Activated T-cell treated with anti-CD3 and anti-CD28 coated beads, Interleukin-2, amount 50 U/mL, for 48 hours (primary cell): ENCODE measurements at regions not wholly inside any gene's neighbourhood (a gene's known extent, or its start where the extent isn't known, plus 50 kb on each side); places are given as distances from the start of the nearest gene placed in this dataset.

Source experiments
- DNase-seq, 2 experiments: peaks; one replicate each; pipeline ENCODE4 v3.0.0-alpha.2; 2020

- DNase-seq, result no peak
Observed at GRCh38 chr4:35608205-35608604, 636.1 kb downstream of the ARAP2 start.

GRCh38 chr4:35614120-35614519 lies 630.2 kb downstream of the ARAP2 start:
- no peak for DNase-seq

- DNase-seq, result no peak
Observed at GRCh38 chr4:35639929-35640328, 604.4 kb downstream of the ARAP2 start.

GRCh38 chr4:35643661-35644060 lies 600.7 kb downstream of the ARAP2 start:
- DNase-seq, result no peak

GRCh38 chr4:35644591-35644990 lies 599.7 kb downstream of the ARAP2 start:
- no peak for DNase-seq

- no peak for DNase-seq
Observed at GRCh38 chr4:35649011-35649410, 595.3 kb downstream of the ARAP2 start.

GRCh38 chr4:35649778-35650177 lies 594.5 kb downstream of the ARAP2 start:
- no peak for DNase-seq

DNA sequence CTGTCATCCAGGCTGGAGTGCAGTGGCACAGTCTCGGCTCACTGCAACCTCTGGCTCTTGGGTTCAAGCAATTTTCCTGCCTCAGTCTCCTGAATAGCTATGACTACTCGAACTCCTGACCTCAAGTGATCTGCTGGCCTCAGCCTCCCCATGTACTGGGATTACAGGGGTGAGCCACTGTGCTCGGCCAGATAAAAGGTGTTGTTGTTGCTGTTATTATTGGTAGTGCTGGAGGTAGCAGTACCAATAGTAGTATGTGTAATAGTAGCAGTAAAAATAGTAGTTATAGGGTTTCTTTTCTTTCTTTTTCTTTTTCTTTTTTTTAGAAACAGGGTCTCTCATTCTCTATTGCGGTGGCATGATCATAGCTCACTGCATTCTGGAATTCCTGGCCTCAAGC lies 592.1 kb downstream of the ARAP2 start:
- DNase-seq, result no peak

GRCh38 chr4:35653451-35653850 lies 590.9 kb downstream of the ARAP2 start:
- DNase-seq, result no peak

DNA sequence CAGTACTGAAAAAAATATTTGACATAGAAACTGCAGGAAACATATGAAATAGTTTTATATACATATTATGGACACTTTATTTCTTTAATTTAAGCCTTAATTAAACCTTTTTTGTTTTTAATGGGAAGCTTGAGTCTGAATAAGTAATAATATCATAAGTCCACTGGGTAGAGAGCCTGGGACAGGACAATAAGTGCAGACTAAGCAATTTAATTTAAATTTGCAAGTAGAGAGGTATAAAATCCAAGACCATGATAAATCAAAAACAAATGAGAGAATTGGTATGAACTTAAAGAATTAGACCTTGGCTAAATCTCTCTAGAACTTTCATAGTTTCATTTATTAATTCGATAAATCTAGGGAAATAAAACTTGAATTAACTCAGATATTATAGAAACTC lies 571.2 kb downstream of the ARAP2 start:
- DNase-seq, result no peak

DNA sequence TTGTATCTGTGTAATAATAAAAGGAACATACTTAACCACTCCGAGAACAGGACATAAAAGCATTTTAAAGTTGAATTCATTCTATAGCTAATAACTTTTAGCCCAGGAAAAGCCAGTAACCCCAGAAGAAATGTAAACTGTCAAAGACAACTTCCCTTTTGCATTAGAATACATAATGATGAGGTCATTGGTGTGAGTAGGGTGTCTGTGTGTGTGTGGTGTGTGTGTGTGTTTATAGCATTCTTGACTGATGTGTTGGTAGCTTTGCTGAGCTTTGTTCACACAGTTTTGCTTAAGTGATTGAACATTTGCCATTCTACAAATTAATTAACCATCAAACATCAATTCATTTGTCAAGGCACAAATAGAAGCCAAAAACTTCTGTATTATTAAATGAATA lies 559.6 kb downstream of the ARAP2 start:
- DNase-seq, result no peak

DNA sequence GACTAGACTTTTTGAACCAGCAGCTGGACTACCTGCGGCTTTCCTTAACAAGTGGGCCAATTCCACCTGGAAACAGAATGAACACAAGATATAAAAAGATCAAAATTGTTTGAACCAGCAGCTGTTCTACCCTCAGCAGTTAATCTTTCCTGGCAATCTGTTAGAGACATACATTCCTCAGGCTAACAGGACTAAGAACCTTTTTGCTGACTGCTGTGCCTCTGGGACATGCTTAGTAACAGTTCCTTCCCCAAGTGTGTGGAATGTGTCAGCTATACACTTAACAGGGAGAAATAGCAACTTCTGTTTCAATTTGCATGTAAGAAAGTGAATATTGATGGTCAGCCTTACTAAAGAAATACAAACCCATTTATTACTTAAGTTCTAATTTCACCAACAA lies 554.4 kb downstream of the ARAP2 start:
- no peak for DNase-seq

DNA sequence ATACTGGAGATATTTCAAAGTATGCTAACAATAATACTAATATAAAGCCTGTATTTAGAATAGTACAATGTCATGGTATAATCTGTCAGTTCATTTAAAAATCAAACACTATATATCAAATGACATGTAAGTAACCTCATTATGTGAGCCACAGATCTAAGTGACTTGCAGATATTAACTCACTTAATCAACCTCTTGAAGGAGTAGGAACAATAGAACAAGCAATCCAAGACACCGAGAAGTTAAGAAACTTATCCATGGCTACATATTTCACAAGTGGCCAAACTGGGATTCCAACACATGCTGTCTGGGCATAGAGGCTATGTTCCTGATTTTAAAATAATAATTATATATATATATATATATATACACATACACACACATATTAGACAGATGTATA lies 554.0 kb downstream of the ARAP2 start:
- no peak for DNase-seq

- no peak for DNase-seq
Observed at GRCh38 chr4:35695003-35695402, 549.3 kb downstream of the ARAP2 start.

DNA sequence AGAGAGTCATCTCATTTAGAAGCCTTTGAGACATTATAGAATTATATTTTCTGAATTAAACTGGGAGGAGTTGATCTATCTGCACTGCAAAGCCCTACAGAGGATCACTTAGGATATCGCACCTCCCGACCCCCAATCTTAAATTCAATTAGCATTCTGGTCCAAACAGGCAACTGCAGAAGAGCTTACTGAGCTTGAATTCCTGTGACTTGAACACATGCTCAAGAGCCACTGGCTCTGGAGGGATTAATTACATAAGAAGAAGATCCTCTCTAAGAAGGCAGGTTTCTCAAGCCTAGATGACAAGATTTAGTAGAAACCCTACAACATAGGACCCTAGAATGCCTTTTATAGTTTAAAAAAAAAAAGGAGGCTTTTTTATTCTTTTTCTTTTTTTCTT lies 548.9 kb downstream of the ARAP2 start:
- no peak for DNase-seq

DNA sequence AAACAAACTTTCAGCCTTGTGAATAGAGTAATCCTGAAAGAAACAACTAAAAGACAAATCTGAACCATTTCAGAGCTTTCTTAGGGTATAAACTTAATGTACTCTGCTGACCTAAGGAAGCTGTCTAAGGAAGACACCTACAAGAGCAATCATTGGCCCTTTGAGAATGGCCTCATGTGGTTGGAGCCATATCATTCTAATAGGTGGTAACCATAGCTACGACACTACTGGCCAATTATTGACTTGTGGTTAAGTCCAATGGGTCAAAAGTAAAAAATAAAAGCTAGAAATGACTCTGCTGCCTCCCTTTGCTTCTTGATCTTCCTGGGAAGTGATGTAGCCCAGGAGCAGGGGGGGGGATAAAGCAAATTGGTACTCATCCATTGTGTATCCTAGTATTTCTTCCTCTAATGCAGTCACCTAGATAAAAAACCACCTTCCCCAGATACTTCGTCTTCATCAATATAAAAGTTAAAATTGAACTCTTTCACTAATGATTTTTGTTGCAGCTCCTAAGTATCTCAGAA lies 547.0 kb downstream of the ARAP2 start:
- DNase-seq, result no peak

DNA sequence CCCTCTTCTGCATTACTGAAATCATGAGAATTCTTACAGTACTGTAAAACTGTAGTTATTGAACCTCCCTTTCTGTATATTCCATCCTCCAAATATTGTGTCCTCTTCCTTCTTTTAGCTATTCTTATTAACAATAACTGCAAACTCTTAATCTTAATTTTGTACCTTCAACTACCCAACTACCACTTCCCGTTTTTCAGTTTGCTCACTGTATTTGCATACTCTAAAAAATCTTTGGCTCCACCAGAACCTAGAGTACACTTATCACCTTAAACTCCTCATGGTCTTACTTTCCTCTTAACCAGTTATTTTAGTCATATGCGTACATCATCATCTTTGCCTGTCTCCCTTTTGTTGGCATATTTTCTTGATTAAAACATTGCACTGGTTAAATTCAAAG lies 543.7 kb downstream of the ARAP2 start:
- no peak for DNase-seq

DNA sequence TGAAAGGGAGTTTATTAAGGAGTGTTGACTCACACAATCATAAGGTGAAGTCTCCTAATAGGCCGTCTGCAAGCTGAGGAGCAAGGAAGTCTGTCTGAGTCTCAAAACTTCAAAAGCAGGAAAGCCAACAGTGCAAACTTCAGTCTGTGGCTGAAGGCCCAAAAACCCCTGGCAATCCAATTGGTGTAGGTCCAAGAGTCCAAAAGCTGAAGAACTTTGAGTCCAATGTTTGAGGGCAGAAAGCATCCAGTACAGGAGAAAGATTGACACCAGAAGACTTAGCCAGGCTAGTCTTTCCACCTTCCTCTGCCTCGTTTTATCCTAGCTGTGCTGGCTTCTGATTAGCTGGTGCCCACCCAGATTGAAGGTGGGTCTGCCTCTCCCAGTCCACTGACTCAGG lies 535.2 kb downstream of the ARAP2 start:
- DNase-seq, result no peak

DNA sequence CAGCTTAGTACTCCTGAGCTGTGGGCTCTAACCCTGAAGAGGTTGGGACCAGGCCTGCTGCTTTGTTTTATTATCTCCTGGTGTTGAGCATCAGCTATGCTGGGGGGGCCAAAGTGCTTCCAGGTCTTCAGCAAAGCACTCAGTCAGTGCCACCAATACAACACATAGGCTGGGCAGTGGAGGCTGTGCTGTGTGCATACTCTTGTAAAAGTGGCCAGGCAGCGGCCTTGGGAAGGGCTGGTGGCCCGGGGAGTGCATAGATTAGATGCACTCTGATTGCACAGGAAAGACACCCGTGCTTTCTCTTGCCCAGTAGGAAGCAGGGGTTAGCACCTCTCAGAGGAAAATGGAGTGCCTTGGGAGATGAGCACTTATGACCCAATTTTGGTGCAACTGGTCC lies 534.0 kb downstream of the ARAP2 start:
- no peak for DNase-seq

DNA sequence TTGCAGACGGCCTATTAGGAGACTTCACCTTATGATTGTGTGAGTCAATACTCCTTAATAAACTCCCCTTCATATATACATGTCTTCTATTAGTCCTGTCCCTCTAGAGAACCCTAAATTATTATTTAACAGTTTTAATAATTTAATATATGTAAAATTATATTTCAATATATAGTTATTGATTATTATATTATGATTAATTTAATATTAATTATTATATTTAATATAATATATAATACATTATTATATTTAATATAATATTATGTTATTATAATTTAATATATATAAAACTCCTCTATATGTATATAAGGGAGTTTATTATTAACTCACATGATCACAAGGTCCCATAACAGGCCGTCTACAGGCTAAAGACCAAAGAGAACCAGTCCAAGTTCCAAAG lies 533.2 kb downstream of the ARAP2 start:
- no peak for DNase-seq

DNA sequence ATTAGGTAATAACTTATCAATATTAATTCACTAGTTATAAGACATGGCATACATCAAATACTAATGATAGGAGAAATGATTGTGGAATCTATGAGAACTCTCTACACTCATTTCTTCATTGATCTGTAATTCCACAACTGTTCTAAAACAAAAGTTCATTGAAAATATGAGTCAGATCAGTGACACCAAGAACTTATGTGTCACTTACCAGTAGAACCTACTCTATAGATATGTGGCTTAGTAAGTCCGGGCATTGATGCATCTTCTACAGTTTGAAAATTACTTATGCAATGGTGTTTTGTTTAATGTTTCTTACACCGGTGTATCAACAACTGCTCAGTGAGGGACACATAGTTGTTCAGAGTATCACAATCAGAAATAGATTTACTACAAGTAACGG lies 520.3 kb downstream of the ARAP2 start:
- no peak for DNase-seq

DNA sequence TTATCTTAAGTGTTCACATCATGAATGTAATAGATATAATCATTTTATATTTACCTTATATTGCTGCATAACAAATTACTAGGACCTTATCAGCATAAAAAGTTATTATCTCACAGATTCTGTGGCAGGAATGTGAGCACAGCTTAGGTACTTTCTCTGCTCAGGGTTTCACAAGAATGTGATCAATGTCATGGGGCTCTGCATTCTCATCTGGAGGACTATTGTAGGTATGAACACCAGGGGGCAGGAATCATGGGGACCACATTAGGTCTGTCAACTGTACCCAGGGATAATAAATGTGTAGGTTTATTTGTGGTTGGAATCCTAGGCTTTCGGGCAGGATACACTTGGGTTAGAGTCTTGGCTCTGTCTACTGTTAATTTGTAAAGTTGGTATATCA lies 519.2 kb downstream of the ARAP2 start:
- DNase-seq, result no peak

DNA sequence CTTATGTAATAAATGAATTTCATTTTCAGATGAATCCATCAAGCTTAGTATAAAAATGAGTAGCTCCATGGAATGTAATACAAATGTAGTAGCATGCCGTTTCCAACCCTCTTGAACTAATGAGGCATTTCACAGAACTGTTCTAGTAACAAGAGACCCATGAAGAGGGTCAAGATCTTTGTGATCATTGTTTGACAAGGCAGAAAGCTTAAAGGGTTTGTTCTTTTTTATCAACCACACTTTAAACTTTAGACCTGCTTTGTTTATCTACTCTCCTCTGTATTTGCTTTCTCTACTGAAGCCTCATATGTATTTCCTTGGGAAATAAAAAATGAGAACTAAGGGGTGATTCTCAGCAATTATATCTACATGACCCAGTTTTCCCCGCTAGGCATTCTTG lies 513.9 kb downstream of the ARAP2 start:
- DNase-seq, result no peak

DNA sequence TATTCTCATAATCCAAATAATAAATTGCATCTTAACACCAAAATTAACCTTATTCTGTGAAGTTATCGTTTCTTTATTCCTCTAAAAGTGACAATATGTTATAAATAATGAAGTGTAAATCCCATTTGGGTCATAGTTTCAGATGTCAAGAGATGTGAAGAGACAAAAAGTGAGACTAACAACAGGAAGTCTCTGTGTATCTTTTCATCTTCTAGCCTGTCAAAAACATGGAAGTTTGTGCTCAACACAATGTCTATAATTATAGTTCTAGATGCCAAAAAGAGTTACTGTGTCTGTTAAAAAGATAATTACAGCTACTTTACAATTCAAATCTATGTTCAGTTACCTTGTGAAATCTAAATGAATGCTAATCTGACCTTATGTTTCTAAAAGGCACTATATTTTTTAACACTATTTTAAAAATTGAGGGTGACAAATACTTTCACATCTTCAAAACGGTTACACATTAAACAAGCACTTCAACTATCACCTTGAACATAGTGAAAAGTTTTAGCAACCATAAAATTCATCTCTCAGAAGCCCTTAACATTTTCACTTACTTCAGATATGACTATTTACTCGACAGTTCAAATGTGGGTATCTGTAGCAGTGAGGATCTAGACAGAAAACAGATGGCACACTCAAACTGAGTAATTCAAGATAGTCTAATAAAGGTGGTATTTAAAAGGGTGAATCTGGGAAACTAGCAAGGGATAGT lies 509.8 kb downstream of the ARAP2 start:
- DNase-seq, result no peak

DNA sequence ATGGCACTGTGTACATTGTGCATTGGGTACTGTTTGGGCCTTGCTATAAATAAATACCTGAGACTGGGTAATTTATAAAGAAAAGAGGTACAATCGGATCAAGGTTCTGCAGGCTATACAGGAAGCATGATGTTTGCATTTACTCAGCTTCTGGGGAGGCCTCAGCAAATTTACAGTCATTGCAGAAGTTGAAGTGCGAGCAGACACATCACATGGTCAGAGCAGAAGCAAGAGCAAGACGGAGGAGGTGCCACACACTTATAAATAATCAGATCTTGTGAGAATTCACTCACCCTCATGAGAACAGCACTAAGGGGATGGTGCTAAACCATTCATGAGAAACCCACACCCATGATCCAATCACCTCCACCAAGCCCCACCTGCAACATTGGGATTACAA lies 505.0 kb downstream of the ARAP2 start:
- no peak for DNase-seq
